ENCODE measurements at regions not wholly inside any gene's neighbourhood (a gene's known extent, or its start where the extent isn't known, plus 50 kb on each side); places are given as distances from the start of the nearest gene placed in this dataset.

DNA sequence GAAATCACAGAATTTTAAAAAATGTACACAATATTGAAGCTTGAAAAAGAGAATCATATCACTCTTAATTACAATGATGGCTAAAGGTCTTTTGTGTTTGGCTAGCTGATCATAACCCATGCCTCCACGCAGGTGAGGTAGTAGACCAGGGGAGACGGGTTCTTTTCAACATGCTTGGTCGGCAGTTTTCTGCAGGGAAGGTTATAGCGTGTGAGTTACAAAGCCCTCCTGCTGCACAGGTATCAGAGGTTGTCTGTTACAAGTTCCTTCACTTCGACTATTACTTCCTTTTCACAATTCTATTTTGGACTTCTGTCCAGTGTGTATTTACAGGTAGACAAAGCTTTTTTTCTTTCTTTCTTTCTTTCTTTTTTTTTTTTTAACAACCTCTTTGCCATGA, 127.1 kb upstream of the PRPS1L1 start:
- no peaks in the 10 kb centered on the region for H3K4me1 Mint-ChIP-seq
- H3K27ac Mint-ChIP-seq, result no peak overlapping the region
- no peak for DNase-seq
- no peak overlapping the region for H3K4me3 Mint-ChIP-seq
- H3K9me3 Mint-ChIP-seq, result no peaks in the 10 kb centered on the region
- no peaks in the 10 kb centered on the region for H3K36me3 Mint-ChIP-seq (ENCODE audit: low read depth)
- peaks cover 6% of the 10 kb centered on the region for H3K27me3 Mint-ChIP-seq (ENCODE audit: low read depth, poor library complexity)
- TF ChIP-seq, protein P1, sequence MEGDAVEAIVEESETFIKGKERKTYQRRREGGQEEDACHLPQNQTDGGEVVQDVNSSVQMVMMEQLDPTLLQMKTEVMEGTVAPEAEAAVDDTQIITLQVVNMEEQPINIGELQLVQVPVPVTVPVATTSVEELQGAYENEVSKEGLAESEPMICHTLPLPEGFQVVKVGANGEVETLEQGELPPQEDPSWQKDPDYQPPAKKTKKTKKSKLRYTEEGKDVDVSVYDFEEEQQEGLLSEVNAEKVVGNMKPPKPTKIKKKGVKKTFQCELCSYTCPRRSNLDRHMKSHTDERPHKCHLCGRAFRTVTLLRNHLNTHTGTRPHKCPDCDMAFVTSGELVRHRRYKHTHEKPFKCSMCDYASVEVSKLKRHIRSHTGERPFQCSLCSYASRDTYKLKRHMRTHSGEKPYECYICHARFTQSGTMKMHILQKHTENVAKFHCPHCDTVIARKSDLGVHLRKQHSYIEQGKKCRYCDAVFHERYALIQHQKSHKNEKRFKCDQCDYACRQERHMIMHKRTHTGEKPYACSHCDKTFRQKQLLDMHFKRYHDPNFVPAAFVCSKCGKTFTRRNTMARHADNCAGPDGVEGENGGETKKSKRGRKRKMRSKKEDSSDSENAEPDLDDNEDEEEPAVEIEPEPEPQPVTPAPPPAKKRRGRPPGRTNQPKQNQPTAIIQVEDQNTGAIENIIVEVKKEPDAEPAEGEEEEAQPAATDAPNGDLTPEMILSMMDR (IDR thresholded peaks at IDR 0.05), result no peak

DNA sequence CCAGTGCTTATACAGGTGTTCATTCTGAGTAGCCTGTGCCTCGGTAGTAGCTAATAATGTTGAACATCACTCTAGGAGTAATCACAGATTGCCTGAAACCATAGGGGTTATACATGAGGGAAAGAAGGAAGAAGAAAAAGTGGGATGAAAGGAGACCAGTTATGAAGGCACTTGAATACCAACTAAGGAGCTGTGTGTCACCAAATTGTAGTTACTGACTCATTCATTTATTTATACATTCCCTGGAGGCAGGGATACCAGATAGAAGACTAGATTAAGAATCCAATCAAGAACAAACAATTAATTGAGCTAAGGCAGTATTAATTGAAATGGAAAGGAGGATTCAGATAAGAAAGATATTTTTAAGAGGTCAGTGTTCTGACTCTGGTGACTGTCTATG, 129.6 kb upstream of the PRPS1L1 start:
- Mint-ChIP-seq H3K36me3 (ENCODE audit: low read depth) (no peaks in the 10 kb centered on the region), H3K9me3 (no peaks in the 10 kb centered on the region), H3K4me1 (no peaks in the 10 kb centered on the region), H3K4me3 (no peak overlapping the region), H3K27me3 (ENCODE audit: low read depth, poor library complexity) (peaks cover 10% of the 10 kb centered on the region), H3K27ac (no peak overlapping the region)
- TF ChIP-seq, protein P1 (IDR thresholded peaks at IDR 0.05), result no peak
- DNase-seq, result no peak

DNA sequence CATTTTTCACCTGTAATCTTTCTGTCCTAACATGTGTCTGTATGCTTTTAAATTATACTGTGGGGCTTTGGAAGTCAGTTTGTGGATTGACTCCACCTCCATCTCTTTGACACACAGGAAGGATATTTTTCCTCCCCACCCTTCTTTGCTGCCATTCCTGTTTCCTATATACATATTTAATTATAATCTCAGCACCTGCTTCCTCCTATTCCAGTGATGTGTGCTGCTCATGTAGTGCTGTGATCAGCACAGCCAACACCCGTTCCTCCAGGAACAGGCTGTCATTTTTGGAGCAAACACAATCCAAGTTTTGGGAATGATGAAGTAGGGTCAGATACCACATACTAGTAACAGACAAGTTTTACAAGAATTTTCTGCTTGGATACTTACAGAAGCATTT, 135.0 kb upstream of the PRPS1L1 start:
- Mint-ChIP-seq H3K4me1 (no peaks in the 10 kb centered on the region), H3K36me3 (ENCODE audit: low read depth) (no peaks in the 10 kb centered on the region), H3K27ac (no peak overlapping the region), H3K9me3 (no peaks in the 10 kb centered on the region), H3K27me3 (ENCODE audit: low read depth, poor library complexity) (peaks cover 11% of the 10 kb centered on the region), H3K4me3 (no peak overlapping the region)
- DNase-seq, result no peak
- TF ChIP-seq, protein P1 (IDR thresholded peaks at IDR 0.05), result no peak

DNA sequence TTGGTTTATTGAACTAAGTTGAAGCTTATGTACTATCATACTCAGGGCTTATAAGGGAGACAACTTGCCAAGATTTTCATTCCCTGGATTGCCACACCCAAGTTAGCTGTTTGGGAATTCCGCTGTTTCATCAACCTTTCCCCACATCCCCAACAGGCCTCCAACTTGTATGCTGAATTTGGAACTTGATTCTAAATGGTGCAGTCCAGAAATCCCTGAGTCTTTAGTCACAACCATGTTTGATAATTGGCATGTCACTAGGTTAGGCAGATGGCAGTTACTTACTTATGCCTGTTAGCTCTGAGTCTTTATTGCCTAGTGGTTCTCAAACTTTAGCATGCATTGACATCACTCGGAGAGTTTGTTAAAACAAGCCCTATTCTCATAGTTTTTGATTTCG, 135.4 kb upstream of the PRPS1L1 start:
- H3K4me1 Mint-ChIP-seq, result no peaks in the 10 kb centered on the region
- no peak overlapping the region for H3K27ac Mint-ChIP-seq
- no peak for DNase-seq
- H3K27me3 Mint-ChIP-seq (ENCODE audit: low read depth, poor library complexity), result peaks cover 11% of the 10 kb centered on the region
- TF ChIP-seq, protein P1 (IDR thresholded peaks at IDR 0.05), result no peak
- H3K9me3 Mint-ChIP-seq, result no peaks in the 10 kb centered on the region
- no peaks in the 10 kb centered on the region for H3K36me3 Mint-ChIP-seq (ENCODE audit: low read depth)
- no peak overlapping the region for H3K4me3 Mint-ChIP-seq

DNA sequence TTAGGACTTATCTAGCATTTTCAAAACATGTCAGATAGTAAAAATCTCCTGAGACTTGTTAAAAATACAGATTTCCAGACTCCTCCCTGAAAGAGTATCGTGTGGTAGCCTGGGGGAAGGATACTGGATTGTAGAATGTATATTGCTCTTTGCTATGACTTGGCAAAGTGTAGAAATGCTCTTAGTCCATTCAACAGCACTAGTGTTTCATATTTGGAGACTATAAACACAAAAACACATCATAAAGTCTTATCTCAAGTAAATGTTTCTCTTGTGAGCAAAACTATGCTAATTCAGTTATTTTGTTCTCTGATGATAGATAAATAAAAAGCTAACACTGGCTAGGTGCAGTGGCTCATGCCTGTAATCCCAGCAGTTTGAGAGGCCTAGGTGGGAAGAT, 137.5 kb upstream of the PRPS1L1 start:
- no peaks in the 10 kb centered on the region for H3K36me3 Mint-ChIP-seq (ENCODE audit: low read depth)
- H3K4me1 Mint-ChIP-seq, result no peaks in the 10 kb centered on the region
- no peak for DNase-seq
- H3K27me3 Mint-ChIP-seq (ENCODE audit: low read depth, poor library complexity), result peaks cover 8% of the 10 kb centered on the region
- H3K27ac Mint-ChIP-seq, result no peak overlapping the region
- TF ChIP-seq, protein P1 (IDR thresholded peaks at IDR 0.05), result no peak
- no peak overlapping the region for H3K4me3 Mint-ChIP-seq
- no peaks in the 10 kb centered on the region for H3K9me3 Mint-ChIP-seq

DNA sequence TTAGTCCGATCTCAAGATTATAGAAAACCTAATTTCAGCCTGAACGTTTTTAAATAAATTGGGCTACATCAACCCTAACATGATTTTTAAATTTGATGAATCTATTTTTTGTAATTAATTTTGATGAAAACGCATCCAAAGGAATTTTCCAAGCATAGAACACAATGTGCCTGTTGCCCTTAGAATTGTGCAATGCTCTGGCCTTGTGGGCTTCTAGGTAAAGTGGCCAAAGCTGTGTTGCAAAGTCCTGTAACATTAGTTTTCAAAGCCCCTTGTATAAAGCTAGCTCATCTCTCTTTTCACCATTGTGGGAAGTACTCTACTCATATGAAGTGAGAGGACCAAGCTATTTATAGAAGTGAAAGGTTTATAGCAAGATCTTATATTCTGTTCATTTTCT, 138.4 kb upstream of the PRPS1L1 start:
- no peaks in the 10 kb centered on the region for H3K4me1 Mint-ChIP-seq
- peaks cover 8% of the 10 kb centered on the region for H3K27me3 Mint-ChIP-seq (ENCODE audit: low read depth, poor library complexity)
- no peaks in the 10 kb centered on the region for H3K36me3 Mint-ChIP-seq (ENCODE audit: low read depth)
- TF ChIP-seq, protein P1 (IDR thresholded peaks at IDR 0.05), result no peak
- no peak for DNase-seq
- no peak overlapping the region for H3K27ac Mint-ChIP-seq
- H3K9me3 Mint-ChIP-seq, result no peaks in the 10 kb centered on the region
- no peak overlapping the region for H3K4me3 Mint-ChIP-seq
